Activated naive CD8-positive, alpha-beta T cell treated with anti-CD3 and anti-CD28 coated beads for 36 hours (primary cell): ENCODE measurements at regions not wholly inside any gene's neighbourhood (a gene's known extent, or its start where the extent isn't known, plus 50 kb on each side); places are given as distances from the start of the nearest gene placed in this dataset.
"Not testable (repeated sequence)": the region's sequence is repeated elsewhere in the genome, so short reads cannot be mapped to it uniquely, and the experiment has no call there.

Experiments used
- DNase-seq: peaks from one replicate; pipeline ENCODE4 v3.0.0; 2021
- H3K27ac Mint-ChIP-seq: one replicate; pipeline ENCODE4 v1.8.0; 2022; ENCODE audit warnings: mild to moderate bottlenecking, moderate library complexity, mixed read lengths
- H3K27me3 Mint-ChIP-seq: one replicate; pipeline ENCODE4 v1.8.0; 2022; ENCODE audit warnings: mild to moderate bottlenecking, mixed read lengths
- H3K36me3 Mint-ChIP-seq: one replicate; pipeline ENCODE4 v1.8.0; 2021; ENCODE audit warnings: mild to moderate bottlenecking, mixed read lengths
- H3K4me1 Mint-ChIP-seq: one replicate; pipeline ENCODE4 v1.8.0; 2021; ENCODE audit warnings: mixed read lengths
- H3K4me3 Mint-ChIP-seq: one replicate; pipeline ENCODE4 v1.8.0; 2022; ENCODE audit warnings: mild to moderate bottlenecking, moderate library complexity, mixed read lengths
- H3K9me3 Mint-ChIP-seq: one replicate; pipeline ENCODE4 v1.8.0; 2022; ENCODE audit warnings: mixed read lengths

GRCh38 chr1:191049781-191050180 lies 572.1 kb upstream of the BRINP3 start:
- H3K27ac Mint-ChIP-seq, result no peak overlapping the region

DNA sequence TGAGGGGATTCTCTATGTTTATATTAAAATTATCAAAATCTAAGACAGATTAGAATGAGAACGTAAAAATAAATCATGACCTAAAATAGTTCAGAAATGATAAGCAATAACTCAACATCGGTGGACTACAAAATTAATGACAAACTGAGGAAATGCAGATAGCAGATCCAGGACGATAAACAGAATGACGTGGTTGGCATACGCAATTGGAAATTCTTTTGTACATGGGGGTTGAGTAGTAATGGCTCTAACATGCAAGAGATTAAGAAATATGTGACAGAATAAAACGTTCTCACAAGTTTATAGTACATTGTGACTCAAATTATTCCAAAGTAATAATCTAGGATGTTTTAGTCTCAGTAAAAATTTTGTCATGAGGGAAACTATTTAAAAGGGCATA lies 575.2 kb upstream of the BRINP3 start:
- H3K9me3 Mint-ChIP-seq, result peaks cover 11% of the 10 kb centered on the region
- no peak for DNase-seq
- no peak overlapping the region for H3K4me3 Mint-ChIP-seq
- H3K36me3 Mint-ChIP-seq, result no peaks in the 10 kb centered on the region
- no peaks in the 10 kb centered on the region for H3K4me1 Mint-ChIP-seq
- no peak overlapping the region for H3K27ac Mint-ChIP-seq
- no peaks in the 10 kb centered on the region for H3K27me3 Mint-ChIP-seq

More at GRCh38 chr1:191049781-191050180, 572.1 kb upstream of the BRINP3 start:
- peaks cover 14% of the 10 kb centered on the region for H3K9me3 Mint-ChIP-seq
- no peaks in the 10 kb centered on the region for H3K27me3 Mint-ChIP-seq
- no peaks in the 10 kb centered on the region for H3K36me3 Mint-ChIP-seq
- no peaks in the 10 kb centered on the region for H3K4me1 Mint-ChIP-seq
- DNase-seq, result no peak
- no peak overlapping the region for H3K4me3 Mint-ChIP-seq

- Mint-ChIP-seq H3K9me3 (peaks cover 17% of the 10 kb centered on the region), H3K4me3 (no peak overlapping the region), H3K27me3 (no peaks in the 10 kb centered on the region), H3K27ac (no peak overlapping the region), H3K36me3 (no peaks in the 10 kb centered on the region), H3K4me1 (no peaks in the 10 kb centered on the region)
- DNase-seq, result no peak
Measured at GRCh38 chr1:191065346-191065745, 587.7 kb upstream of the BRINP3 start.

DNA sequence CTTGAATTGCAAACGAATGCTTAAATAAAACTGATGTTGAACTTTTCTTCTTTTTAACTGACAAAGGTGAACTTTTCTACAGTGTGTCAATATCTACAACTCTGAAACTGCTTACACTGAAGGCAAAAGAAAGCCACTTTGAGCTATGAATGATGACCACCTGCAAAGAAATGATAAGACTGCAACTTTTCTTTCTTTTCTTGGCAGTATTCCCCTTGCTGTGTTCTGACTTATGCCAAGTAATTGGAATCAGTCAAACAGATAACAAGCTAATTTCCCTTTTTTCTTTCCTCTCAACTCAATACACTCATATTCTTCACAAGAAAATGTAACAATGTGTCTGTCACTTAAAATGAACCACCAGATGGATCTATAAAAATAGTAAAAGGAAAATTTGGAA lies 588.1 kb upstream of the BRINP3 start:
- DNase-seq, result no peak
- no peak overlapping the region for H3K27ac Mint-ChIP-seq
- no peak overlapping the region for H3K4me3 Mint-ChIP-seq
- no peaks in the 10 kb centered on the region for H3K36me3 Mint-ChIP-seq
- H3K27me3 Mint-ChIP-seq, result no peaks in the 10 kb centered on the region
- no peaks in the 10 kb centered on the region for H3K4me1 Mint-ChIP-seq
- peaks cover 14% of the 10 kb centered on the region for H3K9me3 Mint-ChIP-seq

- Mint-ChIP-seq H3K27ac (no peak overlapping the region), H3K36me3 (no peaks in the 10 kb centered on the region), H3K4me3 (no peak overlapping the region), H3K27me3 (no peaks in the 10 kb centered on the region), H3K4me1 (no peaks in the 10 kb centered on the region), H3K9me3 (peaks cover 2% of the 10 kb centered on the region)
- no peak for DNase-seq
Measured at GRCh38 chr1:191074881-191075280, 597.2 kb upstream of the BRINP3 start.

GRCh38 chr1:191083090-191083489 lies 605.4 kb upstream of the BRINP3 start:
- peaks cover 12% of the 10 kb centered on the region for H3K9me3 Mint-ChIP-seq
- H3K36me3 Mint-ChIP-seq, DNase-seq, H3K27me3 Mint-ChIP-seq, H3K4me1 Mint-ChIP-seq, H3K27ac Mint-ChIP-seq, H3K4me3 Mint-ChIP-seq: not testable (repeated sequence)

GRCh38 chr1:191085121-191085520 lies 607.5 kb upstream of the BRINP3 start:
- Mint-ChIP-seq H3K36me3 (no peaks in the 10 kb centered on the region), H3K27me3 (no peaks in the 10 kb centered on the region), H3K4me1 (no peaks in the 10 kb centered on the region), H3K9me3 (peaks cover 13% of the 10 kb centered on the region), H3K27ac (no peak overlapping the region), H3K4me3 (no peak overlapping the region)
- DNase-seq, result no peak

- Mint-ChIP-seq H3K36me3 (no peaks in the 10 kb centered on the region), H3K27me3 (no peaks in the 10 kb centered on the region), H3K9me3 (peaks cover 9% of the 10 kb centered on the region), H3K27ac (no peak overlapping the region), H3K4me3 (no peak overlapping the region), H3K4me1 (no peaks in the 10 kb centered on the region)
- DNase-seq, result no peak
Measured at GRCh38 chr1:191086910-191087309, 609.2 kb upstream of the BRINP3 start.

- Mint-ChIP-seq H3K9me3 (peaks cover 2% of the 10 kb centered on the region), H3K27me3 (no peaks in the 10 kb centered on the region), H3K4me1 (no peaks in the 10 kb centered on the region), H3K27ac (no peak overlapping the region), H3K4me3 (no peak overlapping the region), H3K36me3 (no peaks in the 10 kb centered on the region)
- no peak for DNase-seq
Measured at GRCh38 chr1:191096405-191096804, 618.7 kb upstream of the BRINP3 start.

- Mint-ChIP-seq H3K36me3 (no peaks in the 10 kb centered on the region), H3K27me3 (no peaks in the 10 kb centered on the region), H3K4me1 (no peaks in the 10 kb centered on the region), H3K4me3 (no peak overlapping the region), H3K9me3 (peaks cover 6% of the 10 kb centered on the region), H3K27ac (no peak overlapping the region)
- no peak for DNase-seq
Measured at GRCh38 chr1:191099696-191100095, 622.0 kb upstream of the BRINP3 start.

DNA sequence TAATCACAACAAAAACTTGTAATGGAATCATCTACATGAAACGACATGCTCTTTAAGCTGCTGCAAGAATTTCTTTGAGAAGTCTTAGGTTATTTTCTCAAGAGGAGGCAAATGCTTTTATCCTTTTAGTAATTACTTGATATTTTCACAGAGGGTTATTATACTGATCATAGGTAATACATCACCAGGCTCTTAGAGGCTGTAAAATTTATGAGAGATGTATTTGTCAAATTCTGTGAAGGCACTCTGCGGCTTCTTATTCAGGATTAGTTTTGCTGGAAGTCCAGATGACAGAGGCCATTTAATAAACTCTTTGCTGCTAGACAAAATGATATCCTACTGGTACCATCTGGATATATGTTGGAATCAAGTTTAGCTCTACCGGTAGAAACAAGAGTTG lies 624.3 kb upstream of the BRINP3 start:
- H3K4me3 Mint-ChIP-seq, result no peak overlapping the region
- H3K27me3 Mint-ChIP-seq, result no peaks in the 10 kb centered on the region
- H3K4me1 Mint-ChIP-seq, result no peaks in the 10 kb centered on the region
- peaks cover 9% of the 10 kb centered on the region for H3K9me3 Mint-ChIP-seq
- H3K27ac Mint-ChIP-seq, result no peak overlapping the region
- no peak for DNase-seq
- no peaks in the 10 kb centered on the region for H3K36me3 Mint-ChIP-seq

- no peaks in the 10 kb centered on the region for H3K36me3 Mint-ChIP-seq
- peaks cover 5% of the 10 kb centered on the region for H3K9me3 Mint-ChIP-seq
- DNase-seq, result no peak
- H3K27me3 Mint-ChIP-seq, result no peaks in the 10 kb centered on the region
- H3K4me3 Mint-ChIP-seq, result no peak overlapping the region
- H3K27ac Mint-ChIP-seq, result no peak overlapping the region
- H3K4me1 Mint-ChIP-seq, result no peaks in the 10 kb centered on the region
Measured at GRCh38 chr1:191125950-191126349, 648.3 kb upstream of the BRINP3 start.

DNA sequence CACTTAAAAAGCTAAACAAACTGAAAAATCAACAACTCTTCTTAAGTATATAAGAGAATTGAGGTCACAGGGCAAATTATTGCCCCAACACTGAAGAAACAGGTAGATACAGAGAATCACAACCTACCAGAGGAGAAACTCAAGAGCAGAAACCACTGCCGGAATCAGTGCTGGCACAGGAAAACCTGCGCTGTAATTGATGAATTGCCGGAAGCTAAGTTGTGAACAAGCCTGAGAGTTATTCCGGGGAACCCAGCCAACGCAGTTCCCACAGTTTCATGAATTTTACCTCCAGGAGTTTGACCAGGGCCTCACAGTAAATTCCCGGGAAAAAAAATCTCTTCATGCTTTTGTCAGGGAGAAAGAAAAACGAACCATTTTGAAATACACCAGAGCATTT lies 657.1 kb upstream of the BRINP3 start:
- H3K4me1 Mint-ChIP-seq, result no peaks in the 10 kb centered on the region
- no peak overlapping the region for H3K27ac Mint-ChIP-seq
- no peaks in the 10 kb centered on the region for H3K27me3 Mint-ChIP-seq
- H3K9me3 Mint-ChIP-seq, result peaks cover 8% of the 10 kb centered on the region
- no peak overlapping the region for H3K4me3 Mint-ChIP-seq
- H3K36me3 Mint-ChIP-seq, result no peaks in the 10 kb centered on the region
- no peak for DNase-seq

DNA sequence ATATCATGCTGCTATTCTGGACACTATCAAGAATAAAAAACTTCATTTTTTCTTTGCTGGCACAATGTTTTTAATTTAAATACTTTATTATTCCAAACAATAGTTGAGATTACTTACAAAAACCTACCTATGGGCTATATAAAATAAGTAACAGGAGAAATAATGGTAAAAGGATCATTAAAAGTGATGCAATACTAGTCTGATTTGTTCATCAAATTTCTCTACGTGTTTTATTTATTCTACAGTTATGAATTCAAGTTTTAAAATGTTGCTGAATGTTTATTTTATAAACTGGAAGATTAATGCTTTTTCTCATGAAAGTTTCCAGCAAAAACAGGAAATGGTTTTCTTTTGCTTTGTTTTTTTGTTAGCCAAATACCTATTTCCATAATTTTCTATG lies 662.4 kb upstream of the BRINP3 start:
- peaks cover 4% of the 10 kb centered on the region for H3K9me3 Mint-ChIP-seq
- DNase-seq, result no peak
- no peaks in the 10 kb centered on the region for H3K27me3 Mint-ChIP-seq
- H3K36me3 Mint-ChIP-seq, result no peaks in the 10 kb centered on the region
- H3K27ac Mint-ChIP-seq, result no peak overlapping the region
- no peaks in the 10 kb centered on the region for H3K4me1 Mint-ChIP-seq
- no peak overlapping the region for H3K4me3 Mint-ChIP-seq

DNA sequence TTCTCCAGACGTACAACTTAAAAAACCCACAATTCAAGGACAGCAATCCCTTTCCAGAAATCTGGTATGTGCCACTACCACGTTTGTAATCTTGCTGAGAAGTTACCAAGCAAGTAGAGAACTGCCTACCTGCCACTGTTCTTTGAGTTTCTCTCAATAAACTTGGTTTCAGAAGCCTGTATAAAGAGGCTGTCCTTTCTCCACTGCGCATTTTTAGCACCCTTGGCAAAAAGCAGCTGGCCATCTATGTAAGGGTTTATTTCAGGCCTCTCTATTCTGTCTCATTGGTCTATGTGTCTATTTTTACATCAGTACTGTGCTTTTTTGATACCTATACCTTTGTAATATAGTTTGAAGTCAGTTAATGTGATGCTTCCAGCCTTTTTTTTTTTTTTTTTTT lies 665.1 kb upstream of the BRINP3 start:
- Mint-ChIP-seq H3K4me1 (no peaks in the 10 kb centered on the region), H3K36me3 (no peaks in the 10 kb centered on the region), H3K9me3 (no peaks in the 10 kb centered on the region), H3K27ac (no peak overlapping the region), H3K27me3 (no peaks in the 10 kb centered on the region), H3K4me3 (no peak overlapping the region)
- no peak for DNase-seq

GRCh38 chr1:191145834-191146233 lies 668.2 kb upstream of the BRINP3 start:
- H3K9me3 Mint-ChIP-seq, result peaks cover 1% of the 10 kb centered on the region
- H3K4me1 Mint-ChIP-seq, result no peaks in the 10 kb centered on the region
- no peak overlapping the region for H3K27ac Mint-ChIP-seq

DNA sequence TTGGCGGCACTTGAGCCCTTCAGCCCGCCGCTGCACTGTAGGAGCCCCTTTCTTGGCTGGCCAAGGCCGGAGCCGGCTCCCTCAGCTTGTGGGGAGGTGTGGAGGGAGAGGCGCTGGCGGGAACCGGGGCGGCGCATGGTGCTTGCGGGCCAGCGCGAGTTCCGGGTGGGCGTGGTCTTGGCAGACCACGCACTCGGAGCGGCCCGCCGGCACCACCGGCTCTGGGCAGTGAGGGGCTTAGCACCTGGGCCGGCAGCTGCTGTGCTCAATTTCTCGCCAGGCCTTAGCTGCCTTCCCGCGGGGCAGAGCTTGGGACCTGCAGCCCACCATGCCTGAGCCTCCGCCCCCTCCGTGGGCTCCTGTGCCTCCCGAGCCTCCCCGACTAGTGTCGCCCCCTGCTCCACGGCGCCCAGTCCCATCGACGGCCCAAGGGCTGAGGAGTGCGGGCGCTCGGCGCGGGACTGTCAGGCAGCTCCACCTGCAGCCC lies 673.7 kb upstream of the BRINP3 start:
- no peaks in the 10 kb centered on the region for H3K4me1 Mint-ChIP-seq
- H3K27me3 Mint-ChIP-seq, result no peaks in the 10 kb centered on the region
- no peak overlapping the region for H3K27ac Mint-ChIP-seq
- no peak for DNase-seq
- no peak overlapping the region for H3K4me3 Mint-ChIP-seq
- H3K36me3 Mint-ChIP-seq, result no peaks in the 10 kb centered on the region
- peaks cover 1% of the 10 kb centered on the region for H3K9me3 Mint-ChIP-seq

More at GRCh38 chr1:191145834-191146233, 668.2 kb upstream of the BRINP3 start:
- H3K36me3 Mint-ChIP-seq, result no peaks in the 10 kb centered on the region
- H3K4me3 Mint-ChIP-seq, result no peak overlapping the region
- H3K27me3 Mint-ChIP-seq, result no peaks in the 10 kb centered on the region
- DNase-seq, result no peak
